Parathyroid adenoma (tissue), 2 donors: ENCODE measurements at regions not wholly inside any gene's neighbourhood (a gene's known extent, or its start where the extent isn't known, plus 50 kb on each side); places are given as distances from the start of the nearest gene placed in this dataset.

ENCODE experiments used
- H2AFZ ChIP-seq: fragments of 300-600 bp; sonication (generic); one replicate; pipeline ENCODE4 v1.7.0; 2017; ENCODE audit warnings: antibody characterized with exemption, mild to moderate bottlenecking
- H3K27ac ChIP-seq: fragments of 300-600 bp; sonication (generic); one replicate; pipeline ENCODE4 v1.7.0; 2017
- H3K27me3 ChIP-seq: fragments of 300-600 bp; sonication (generic); one replicate; pipeline ENCODE4 v1.7.0; 2017; ENCODE audit warnings: low read length; ENCODE audit not compliant: control insufficient read depth, insufficient read depth
- H3K36me3 ChIP-seq: fragments of 300-600 bp; sonication (generic); one replicate; pipeline ENCODE4 v1.7.0; 2017; ENCODE audit warnings: low read length; ENCODE audit not compliant: control insufficient read depth, insufficient read depth
- H3K4me1 ChIP-seq: fragments of 300-600 bp; sonication (generic); one replicate; pipeline ENCODE4 v1.7.0; 2017; ENCODE audit warnings: control low read depth
- H3K4me2 ChIP-seq: fragments of 300-600 bp; sonication (generic); one replicate; pipeline ENCODE4 v1.7.0; 2017; ENCODE audit warnings: low read length
- H3K4me3 ChIP-seq: fragments of 300-600 bp; sonication (generic); one replicate; pipeline ENCODE4 v1.7.0; 2017; ENCODE audit warnings: low read depth, low read length
- H3K79me2 ChIP-seq: fragments of 300-600 bp; sonication (generic); one replicate; pipeline ENCODE4 v1.7.0; 2017; ENCODE audit warnings: control low read depth
- H3K9ac ChIP-seq: fragments of 300-600 bp; sonication (generic); one replicate; pipeline ENCODE4 v1.7.0; 2017; ENCODE audit warnings: mild to moderate bottlenecking
- H3K9me3 ChIP-seq: fragments of 300-600 bp; sonication (generic); one replicate; pipeline ENCODE4 v1.7.0; 2017; ENCODE audit warnings: low read length; ENCODE audit not compliant: control insufficient read depth
- TF ChIP-seq, protein P1 (sequence below): fragments of 300-600 bp; sonication (generic); IDR thresholded peaks from one replicate; pipeline ENCODE4 v1.7.0; 2017; ENCODE audit warnings: antibody characterized with exemption, mild to moderate bottlenecking
- donor health status: primary hyperparathyroidism.

GRCh38 chr5:2532809-2533208 lies 218.7 kb downstream of the IRX2 start:
- no peaks in the 10 kb centered on the region for H3K79me2 ChIP-seq
- no peaks in the 10 kb centered on the region for H3K9me3 ChIP-seq
- no peak overlapping the region for H3K9ac ChIP-seq
- no peaks in the 10 kb centered on the region for H3K36me3 ChIP-seq
- TF ChIP-seq, protein P1, sequence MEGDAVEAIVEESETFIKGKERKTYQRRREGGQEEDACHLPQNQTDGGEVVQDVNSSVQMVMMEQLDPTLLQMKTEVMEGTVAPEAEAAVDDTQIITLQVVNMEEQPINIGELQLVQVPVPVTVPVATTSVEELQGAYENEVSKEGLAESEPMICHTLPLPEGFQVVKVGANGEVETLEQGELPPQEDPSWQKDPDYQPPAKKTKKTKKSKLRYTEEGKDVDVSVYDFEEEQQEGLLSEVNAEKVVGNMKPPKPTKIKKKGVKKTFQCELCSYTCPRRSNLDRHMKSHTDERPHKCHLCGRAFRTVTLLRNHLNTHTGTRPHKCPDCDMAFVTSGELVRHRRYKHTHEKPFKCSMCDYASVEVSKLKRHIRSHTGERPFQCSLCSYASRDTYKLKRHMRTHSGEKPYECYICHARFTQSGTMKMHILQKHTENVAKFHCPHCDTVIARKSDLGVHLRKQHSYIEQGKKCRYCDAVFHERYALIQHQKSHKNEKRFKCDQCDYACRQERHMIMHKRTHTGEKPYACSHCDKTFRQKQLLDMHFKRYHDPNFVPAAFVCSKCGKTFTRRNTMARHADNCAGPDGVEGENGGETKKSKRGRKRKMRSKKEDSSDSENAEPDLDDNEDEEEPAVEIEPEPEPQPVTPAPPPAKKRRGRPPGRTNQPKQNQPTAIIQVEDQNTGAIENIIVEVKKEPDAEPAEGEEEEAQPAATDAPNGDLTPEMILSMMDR = no peak
- no peak overlapping the region for H3K4me3 ChIP-seq
- H2AFZ ChIP-seq = no peak overlapping the region
- H3K27me3 ChIP-seq = no peaks in the 10 kb centered on the region
- H3K4me2 ChIP-seq = no peak overlapping the region
- no peaks in the 10 kb centered on the region for H3K4me1 ChIP-seq
- no peak overlapping the region for H3K27ac ChIP-seq

DNA sequence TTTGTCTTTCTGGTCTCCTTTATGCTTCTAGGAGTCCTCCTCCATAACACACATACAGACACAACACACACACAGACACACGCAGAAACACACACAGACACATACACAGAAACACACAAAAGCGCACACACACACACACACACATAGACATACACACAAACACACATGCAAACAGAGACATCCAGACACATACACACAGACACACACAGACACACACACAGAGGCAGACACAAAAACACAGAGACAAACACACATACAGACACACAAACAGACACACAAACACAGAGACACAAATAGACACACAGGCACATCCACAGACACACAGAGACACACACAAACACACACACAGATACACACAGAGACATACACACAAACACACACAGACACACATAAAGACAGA lies 220.2 kb downstream of the IRX2 start:
- no peak overlapping the region for H2AFZ ChIP-seq
- H3K36me3 ChIP-seq = no peaks in the 10 kb centered on the region
- no peaks in the 10 kb centered on the region for H3K27me3 ChIP-seq
- no peak overlapping the region for H3K4me2 ChIP-seq
- H3K27ac ChIP-seq = no peak overlapping the region
- no peak overlapping the region for H3K9ac ChIP-seq
- H3K4me3 ChIP-seq = no peak overlapping the region
- no peaks in the 10 kb centered on the region for H3K79me2 ChIP-seq
- no peaks in the 10 kb centered on the region for H3K4me1 ChIP-seq
- H3K9me3 ChIP-seq = no peaks in the 10 kb centered on the region
- TF ChIP-seq, protein P1 = no peak

GRCh38 chr5:2530609-2531008 lies 220.9 kb downstream of the IRX2 start:
- TF ChIP-seq, protein P1 = no peak
- Histone ChIP-seq H3K9ac (no peak overlapping the region), H3K36me3 (no peaks in the 10 kb centered on the region), H3K79me2 (no peaks in the 10 kb centered on the region), H3K9me3 (no peaks in the 10 kb centered on the region), H3K27me3 (no peaks in the 10 kb centered on the region), H3K4me2 (no peak overlapping the region), H3K4me3 (no peak overlapping the region), H2AFZ (no peak overlapping the region), H3K27ac (no peak overlapping the region), H3K4me1 (no peaks in the 10 kb centered on the region)

DNA sequence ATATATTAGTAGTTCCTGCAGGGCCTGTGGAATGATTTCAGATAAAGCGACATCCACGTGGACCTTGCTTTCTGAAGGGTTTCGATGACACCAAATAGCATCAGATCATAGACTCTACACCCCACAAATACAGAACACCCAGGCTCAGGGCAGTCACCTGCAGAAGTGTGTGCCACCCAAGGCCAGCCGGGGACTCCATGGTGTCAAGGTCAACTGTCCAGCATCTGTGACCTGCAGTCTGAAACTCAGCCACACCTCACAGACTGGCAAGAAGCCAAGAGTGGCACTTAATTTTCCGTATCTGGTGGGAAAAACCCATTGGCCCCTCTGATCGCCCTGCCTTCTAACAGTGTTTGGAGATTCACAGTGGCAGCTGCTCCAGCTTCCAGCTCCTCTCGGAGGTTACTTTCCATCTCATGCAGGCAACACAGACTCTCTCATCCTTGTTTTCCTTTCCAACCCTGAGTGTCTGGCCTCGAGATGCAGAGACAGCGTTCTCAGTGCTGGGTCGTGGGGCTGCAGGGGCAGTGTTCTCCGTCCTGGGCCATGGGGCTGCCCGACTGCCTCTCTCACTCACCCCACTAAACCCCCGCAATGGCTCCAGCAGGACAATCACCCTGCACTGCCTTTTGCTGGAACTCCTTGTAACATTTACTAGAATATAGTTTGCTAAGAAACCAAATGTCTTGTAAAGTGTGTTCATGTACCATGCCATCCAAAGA lies 221.9 kb downstream of the IRX2 start:
- H3K36me3 ChIP-seq = no peaks in the 10 kb centered on the region
- no peak overlapping the region for H3K27ac ChIP-seq
- no peak overlapping the region for H3K9ac ChIP-seq
- no peak overlapping the region for H3K4me2 ChIP-seq
- H3K27me3 ChIP-seq = no peaks in the 10 kb centered on the region
- H3K4me3 ChIP-seq = no peak overlapping the region
- TF ChIP-seq, protein P1 = no peak
- H3K79me2 ChIP-seq = no peaks in the 10 kb centered on the region
- no peak overlapping the region for H2AFZ ChIP-seq
- no peaks in the 10 kb centered on the region for H3K9me3 ChIP-seq
- no peaks in the 10 kb centered on the region for H3K4me1 ChIP-seq

DNA sequence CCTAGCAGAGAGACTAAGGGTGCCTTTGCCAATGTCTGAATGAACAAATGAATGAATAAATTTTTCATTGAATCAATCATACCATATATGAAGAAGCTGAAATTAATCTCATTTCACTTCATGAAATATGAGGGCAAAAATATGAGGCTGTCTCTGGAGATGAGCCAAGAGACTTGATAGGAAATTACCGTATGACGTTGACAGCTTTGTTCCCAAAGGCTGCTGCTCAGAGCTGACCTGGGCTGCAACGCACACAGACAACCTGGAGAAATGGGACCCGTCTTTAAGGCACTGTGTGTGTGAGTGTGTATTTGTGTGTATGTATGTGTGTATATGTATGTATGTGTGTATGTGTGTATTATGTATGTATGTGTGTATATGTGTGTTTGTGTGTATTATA lies 226.1 kb downstream of the IRX2 start:
- H3K27ac ChIP-seq = no peak overlapping the region
- H3K36me3 ChIP-seq = no peaks in the 10 kb centered on the region
- H3K27me3 ChIP-seq = no peaks in the 10 kb centered on the region
- TF ChIP-seq, protein P1 = no peak
- no peak overlapping the region for H3K4me2 ChIP-seq
- no peak overlapping the region for H2AFZ ChIP-seq
- no peak overlapping the region for H3K4me3 ChIP-seq
- H3K4me1 ChIP-seq = no peaks in the 10 kb centered on the region
- no peaks in the 10 kb centered on the region for H3K9me3 ChIP-seq
- no peak overlapping the region for H3K9ac ChIP-seq
- H3K79me2 ChIP-seq = no peaks in the 10 kb centered on the region
